ENCODE measurements at regions not wholly inside any gene's neighbourhood (a gene's known extent, or its start where the extent isn't known, plus 50 kb on each side); places are given as distances from the start of the nearest gene placed in this dataset.

DNA sequence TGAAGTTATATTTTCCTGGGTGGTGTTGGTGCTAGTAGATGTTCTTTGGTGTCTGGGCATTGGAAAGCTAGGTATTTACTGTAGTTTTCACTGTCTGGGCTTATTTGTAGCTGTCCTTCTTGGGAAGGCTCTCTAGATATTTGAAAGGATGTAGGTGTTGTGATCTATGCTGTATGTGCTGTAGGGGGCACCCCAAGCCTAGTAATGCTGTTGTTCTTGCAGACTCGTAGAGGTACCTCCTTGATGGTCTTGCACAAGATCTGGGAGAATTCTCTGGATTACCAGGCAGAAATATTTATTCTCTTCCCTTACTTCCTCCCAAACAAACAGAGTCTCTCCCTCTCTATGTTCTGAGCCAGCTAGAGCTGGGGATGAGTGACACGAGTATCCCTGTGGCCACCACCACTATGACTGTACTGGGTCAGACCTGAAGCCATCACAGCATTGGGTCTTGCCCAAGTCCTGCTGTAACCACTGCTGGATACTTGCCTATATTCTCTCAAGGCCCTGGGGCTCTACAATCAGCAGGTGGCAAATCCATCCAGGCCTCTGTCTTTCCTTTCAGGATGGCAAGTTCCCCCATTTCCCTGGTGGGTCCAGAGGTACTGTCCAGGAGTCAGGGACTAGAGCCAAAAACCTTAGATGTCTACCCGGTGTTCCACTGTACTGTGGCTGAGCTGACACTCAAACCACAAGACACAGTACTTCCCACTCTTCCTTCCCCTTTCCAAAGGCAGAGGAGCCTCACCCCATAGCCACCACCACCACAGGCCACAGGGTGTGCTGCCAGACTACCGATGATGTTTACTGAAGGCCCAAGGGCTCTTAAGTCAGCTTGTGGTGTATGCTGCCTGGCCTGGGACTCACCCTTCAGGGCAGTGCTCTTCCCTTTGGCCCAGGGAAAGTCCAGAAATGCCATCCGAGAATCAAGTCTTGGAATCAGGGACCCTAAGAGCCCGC is 195.2 kb upstream of the DPPA4 start:
- DNase-seq, result no peak

DNA sequence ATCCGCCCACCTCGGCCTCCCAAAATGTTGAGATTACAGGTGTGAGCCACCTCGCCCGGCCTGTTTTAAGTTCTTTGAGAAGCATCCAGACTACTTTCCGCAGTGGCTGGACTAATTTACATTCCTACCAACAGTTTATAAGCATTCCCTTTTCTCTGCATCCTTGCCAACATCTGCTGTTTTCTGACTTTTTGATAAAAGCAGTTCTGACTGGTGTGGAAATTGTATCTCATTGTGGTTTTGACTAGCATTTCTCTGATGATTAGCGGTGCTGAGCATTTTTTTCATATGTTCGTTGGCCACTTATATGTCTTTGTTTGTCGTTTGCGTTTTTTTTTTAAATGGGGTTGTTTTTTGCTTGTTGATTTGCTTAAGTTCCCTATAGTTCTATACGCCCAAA is 208.4 kb upstream of the DPPA4 start:
- no peak for DNase-seq

DNA sequence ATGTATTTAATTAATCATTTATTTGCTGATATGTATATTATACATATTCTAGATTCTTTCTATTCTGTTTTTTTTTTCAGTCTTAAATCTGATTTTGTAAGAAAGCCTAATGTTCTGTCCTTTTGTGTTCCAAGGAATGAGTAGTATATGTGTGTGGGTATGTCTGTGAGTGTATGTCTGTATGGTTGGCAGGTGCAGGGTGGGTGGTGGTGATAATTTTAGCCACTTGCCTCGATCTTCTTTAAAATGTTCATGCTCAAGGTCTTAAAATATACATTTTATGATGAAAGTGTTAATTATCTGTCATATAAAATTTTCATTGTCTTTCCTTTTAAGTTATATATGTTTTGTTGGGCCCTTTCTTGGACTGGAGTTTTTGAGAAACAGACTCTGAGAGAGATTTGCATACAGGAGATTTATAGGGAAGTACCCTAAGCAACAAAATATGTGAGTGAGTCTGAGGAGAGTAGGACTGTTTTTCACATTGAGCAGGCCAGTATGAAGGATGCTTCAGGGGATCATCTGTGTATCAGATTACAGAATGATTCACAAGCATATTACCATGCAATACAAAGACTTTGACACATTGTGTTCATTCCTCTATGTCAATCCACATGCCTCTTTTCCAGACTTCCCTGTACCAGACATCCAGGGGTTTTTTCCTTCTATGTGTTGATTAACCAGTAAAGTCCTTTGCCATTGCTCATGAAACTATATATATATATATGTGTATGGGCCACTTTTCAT is 211.0 kb upstream of the DPPA4 start:
- DNase-seq, result no peak

DNA sequence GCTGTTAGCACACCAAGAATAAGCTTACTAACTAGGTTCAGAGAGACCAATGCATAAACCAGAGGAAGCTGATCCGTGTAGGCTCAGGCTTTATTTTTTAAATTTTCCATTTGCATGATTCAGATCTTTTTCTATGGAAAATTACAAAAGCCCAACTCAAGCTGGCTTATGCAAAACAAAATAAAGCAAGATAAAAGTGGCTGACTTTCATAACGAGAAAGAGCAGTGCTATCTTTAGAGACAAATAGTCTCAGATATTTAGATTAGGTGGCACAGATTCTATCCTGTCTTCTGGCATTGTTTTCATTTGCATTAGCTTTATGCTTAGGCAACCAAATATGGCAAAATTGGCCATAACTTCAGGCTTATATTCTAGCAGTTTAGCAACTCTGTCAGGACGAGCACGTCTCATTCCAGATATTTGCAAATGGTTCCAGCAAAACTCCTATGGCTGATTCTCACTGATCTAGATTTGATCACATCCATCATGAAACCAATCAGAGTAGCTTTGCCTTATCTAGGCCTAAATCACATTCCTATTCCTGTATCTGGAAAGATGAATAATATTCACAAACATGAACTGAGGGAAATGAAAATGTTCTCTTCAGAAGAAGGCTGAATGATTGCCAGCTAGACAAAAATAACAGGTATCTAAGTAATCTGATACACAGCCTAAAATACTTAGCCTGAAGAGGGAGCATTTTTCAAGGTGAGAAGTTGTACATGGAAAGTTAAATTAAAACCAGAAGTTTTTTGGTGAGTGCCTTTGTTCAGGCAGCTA is 216.4 kb upstream of the DPPA4 start:
- no peak for DNase-seq

DNA sequence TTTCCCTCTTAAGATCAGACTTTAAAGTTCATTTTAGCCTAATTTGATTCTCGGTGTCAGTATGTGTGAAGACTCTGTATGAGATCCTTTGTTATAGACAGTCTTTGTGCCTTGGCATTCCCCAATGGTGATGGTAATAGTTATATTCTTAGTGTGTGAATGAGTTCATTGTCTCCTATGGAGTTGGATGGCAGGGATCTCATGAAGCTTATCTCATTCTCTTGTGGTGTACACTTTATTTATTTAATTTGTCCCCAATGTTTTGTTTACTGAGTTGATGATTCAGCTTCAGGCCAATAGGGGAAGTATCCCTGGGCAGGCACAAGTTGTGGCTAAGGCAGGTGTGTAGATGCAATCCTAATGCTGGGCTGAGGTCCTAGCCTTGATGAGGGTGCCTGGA is 222.0 kb upstream of the DPPA4 start:
- DNase-seq, result no peak

DNA sequence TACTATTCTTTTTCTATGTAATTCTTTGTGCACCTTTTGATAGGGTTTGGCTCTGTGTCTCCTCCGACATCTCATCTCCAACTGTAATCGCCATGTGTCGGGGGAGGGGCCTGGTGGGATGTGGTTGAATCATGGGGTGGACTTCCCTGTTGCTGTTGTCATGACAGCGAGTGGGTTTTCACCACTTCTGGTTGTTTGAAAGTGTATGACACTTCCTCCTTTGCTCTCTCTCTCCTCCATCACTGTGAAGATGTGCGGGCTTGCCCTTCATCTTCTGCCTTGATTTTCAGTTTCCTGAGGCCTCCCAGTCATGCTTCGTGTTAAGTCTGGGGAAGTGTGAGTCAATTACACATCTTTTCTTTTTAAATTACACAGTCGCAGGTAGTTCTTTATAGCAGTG is 225.8 kb upstream of the DPPA4 start:
- no peak for DNase-seq

DNA sequence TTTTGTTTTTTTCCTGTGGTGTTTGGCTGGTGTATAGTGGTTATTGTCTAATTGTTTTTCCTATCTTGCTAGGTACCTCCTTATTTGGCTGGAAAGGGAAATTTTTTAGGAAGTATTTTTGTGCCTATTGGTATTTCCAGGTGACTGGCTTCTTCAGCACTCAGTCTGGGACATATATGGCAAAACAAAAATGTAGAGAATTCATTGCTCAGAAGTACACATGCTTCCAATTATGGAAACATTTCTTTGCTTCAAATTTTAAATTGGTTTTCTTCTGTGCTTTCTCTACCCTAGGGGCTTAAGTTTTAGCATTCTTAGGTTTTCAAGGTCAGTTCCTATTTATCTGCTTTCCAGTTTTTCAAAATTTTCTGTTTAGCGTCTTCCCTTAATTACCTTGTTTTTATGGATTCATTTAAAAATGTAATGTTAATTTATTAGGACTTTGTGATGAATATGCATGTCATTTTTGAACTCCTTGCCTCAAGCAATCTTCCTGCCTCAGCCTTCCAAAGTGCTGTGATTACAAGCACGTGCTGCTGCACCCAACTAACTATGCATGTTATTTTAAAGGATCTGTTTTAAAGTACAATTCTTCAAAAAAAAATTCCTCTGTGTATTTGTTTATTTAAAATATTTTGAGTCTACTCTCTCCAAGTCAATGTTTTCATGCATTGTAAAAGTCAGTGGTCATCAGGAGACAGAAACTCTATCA is 231.9 kb upstream of the DPPA4 start:
- no peak for DNase-seq

DNA sequence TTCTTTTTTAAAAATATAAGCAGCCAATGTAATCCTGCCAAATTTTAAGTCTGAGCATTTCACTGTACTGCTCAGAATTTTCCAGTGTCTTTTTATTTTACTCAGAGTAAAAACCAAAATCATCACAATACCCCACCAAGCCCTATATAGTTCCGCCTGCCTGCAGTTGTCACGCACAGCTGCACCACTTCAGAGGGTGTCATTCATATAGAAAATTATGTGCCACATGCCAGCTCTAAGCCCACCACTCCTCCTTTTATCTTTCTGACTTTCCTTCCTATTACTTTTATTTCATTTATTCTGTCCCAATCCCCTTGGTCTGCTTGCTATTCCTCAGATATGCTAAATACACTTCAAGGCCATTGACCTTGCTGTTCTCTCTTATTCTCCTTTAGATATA is 233.1 kb upstream of the DPPA4 start:
- no peak for DNase-seq

DNA sequence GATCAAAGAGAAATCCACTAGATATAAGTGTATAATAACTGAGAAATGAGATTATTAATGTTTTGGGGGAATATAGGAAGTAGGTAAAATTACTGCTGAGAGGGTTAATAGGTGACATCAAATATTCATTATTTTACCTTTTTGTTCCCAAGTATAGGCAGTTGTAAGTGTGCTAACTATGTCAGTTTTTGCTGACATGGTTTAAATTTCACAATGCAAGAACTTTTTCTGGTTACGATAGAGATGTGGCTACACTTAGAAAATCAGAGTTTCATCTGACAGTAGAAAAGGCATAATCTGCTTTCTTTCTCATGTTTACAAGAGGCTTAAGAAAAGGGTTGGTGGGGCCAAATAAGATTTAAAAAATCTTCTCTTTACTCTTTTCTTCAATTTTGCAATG is 235.0 kb upstream of the DPPA4 start:
- DNase-seq, result no peak

DNA sequence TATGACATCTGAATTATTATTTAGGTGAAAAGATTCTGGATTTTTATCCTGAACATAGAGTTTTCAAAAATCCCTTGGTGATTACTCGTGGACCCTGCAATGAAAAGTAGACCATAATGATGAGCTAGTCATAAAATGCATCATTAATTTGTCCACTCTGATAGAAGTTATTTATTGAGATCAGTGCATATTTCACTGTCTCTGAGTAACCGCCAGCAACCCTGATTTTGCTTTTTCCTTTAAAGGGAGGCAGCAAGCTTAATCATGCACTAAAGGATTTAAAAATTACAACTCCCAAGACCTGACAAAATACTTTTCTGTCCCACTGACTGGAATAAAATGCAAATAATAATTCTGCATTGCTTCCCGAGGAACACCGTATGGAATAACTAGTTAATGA is 259.6 kb upstream of the DPPA4 start:
- DNase-seq, result no peak

DNA sequence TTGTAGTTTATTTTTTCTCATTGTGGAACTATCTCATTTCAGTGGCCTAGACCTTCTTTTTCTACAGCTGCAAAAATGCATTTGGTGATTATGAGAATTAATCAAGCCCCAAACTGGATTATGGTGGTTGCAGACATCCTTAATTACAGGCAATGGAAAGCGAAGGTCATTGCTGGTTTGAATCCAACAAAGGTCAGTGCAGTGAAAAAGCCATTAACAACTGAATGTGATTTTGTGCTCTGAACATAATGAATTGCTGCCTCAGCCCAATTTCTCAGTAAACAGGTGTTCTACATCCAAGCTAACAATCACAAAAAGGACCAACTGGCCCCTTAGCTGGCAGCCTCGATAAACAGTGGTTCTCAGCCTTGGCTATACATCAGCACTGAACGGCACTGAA is 260.1 kb upstream of the DPPA4 start:
- no peak for DNase-seq

DNA sequence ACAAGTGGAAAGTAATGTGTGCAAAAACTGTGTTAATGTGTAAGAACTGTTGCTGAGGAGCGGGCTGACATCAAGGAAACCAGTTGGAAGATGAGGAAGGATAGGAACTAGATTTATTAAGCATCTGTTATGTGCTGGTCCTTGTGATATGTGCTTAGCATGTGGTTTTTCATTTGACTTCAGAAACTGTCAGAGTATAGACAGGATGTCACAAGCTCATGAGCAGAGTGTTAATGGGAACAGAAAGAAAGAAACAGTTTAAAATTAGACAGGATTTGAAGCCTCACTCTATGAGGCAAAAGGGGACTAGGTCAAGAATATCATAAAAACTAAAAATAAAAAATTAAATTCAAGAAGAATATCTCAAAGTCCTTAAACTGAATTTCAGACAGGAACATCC is 270.6 kb upstream of the DPPA4 start:
- no peak for DNase-seq

DNA sequence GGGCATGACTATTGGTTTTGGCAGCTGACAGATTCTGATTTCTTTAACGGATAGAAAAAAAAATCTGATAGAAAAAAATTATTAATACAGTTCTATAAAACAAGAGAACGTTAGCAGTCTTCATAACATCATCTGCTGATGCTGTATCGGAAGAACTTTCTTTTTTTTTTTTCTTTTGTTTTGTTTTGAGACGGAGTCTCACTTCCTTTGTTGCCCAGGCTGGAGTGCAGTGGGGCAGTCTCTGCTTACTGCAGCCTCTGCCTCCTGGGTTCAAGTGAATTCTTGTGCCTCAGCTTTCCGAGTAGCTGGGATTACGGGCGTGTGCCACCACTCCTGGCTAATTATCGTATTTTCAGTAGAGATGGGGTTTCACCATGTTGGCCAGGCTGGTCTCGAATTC is 271.2 kb upstream of the DPPA4 start:
- DNase-seq, result no peak

DNA sequence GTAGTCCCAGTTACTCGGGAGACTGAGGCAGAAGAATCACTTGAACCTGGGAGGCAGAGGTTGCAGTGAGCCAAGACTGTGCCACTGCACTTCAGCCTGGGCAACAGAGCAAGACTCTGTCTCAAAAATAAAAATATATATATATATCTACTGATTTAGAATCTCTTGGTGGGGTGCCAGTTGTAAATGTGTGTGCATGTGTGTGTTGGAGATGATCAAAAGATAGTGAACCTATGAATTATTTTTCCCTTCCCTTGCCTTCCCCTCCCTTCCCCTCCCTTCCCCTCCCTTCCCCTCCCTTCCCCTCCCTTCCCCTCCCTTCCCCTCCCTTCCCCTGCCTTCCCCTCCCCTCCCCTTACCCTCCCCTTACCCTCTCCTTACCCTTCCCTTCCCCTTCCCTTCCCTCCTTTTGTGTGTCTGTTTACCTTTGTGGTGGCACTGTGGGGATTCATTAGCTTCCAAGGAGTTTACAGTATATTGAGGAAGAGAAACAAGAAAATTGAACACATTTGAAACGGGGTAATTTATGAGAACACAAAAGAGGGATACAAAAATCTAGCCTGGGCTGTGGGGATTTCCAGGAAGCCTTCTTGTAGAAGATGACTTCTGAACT is 281.5 kb upstream of the DPPA4 start:
- DNase-seq, result no peak

DNA sequence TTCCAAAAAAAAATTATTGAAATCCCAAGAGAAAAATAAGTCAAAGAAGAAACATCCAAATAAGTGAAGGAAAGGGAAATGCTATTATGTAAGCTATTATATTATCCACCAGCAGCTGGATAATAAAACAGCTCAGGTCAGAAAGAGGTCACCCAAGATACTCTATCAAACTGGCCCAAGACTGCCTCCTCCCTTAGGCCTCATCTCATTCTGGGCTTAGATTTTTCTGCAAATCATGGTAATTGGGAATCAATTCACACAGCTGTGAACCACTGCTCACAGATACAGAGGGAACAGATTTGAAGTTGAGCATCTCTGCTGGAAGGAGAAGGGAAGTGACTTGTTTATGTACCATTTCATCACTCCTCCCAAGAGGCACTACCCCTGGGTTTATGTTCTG is 294.6 kb upstream of the DPPA4 start:
- no peak for DNase-seq

DNA sequence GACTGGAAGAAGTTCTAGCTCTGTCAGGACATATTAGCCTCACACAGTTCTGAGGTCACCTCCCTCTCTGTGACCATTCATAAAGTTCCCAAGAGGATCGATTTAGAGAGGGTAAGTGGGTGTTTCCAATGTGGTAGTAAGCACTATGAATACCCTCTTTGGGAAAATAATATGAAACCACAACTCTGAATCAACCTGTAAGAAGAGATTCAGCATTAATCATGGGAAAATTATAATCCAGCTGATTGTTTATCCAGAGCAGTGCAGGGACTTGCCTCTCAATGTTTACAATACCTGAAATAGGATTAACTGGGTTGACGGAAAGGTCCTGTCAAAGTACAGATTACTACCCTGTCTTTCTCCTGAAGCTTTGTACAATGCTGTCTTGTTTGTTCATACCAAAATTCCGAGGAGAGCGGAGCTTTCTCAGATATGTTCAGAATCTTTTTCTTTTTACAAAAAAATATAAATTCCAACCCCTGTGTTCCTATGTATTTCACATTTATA is 302.9 kb upstream of the DPPA4 start:
- no peak for DNase-seq

DNA sequence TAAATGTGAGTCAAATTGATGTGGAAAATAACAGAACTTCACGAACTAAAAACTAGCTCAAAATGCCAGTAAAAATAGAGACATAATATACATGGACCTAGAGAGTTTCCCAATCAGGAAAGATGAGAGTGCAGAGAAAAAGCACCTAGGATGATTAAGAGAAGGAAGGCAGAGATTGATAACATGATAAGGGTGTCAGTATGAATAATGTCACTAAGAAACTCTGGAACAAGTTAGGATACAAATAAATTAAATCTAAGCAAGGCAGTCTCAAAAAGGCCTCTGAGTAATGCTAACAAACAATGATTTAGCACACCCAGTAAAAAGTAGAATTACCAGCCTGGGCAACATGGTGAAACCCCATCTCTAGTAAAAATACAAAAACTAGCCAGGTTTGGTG is 304.7 kb upstream of the DPPA4 start:
- DNase-seq, result no peak

DNA sequence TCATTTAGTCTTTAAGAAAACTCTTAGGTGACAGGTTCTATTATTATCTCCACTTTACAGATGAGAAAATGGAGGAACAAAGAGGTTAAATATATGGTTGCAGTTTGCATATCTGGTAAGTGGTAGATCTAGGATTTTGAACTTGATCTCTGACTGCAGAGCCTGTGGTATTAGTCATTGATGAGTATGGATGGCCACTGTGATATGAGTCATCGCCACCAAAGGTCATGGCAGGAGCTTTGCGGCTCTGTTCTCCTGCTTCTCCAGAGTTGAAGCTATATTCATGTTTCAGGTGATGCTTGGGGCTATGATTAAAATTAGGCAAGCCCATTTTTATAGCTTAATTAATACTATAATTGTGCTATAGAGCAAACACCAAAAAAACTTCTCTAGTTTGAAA is 306.2 kb upstream of the DPPA4 start:
- DNase-seq, result no peak

DNA sequence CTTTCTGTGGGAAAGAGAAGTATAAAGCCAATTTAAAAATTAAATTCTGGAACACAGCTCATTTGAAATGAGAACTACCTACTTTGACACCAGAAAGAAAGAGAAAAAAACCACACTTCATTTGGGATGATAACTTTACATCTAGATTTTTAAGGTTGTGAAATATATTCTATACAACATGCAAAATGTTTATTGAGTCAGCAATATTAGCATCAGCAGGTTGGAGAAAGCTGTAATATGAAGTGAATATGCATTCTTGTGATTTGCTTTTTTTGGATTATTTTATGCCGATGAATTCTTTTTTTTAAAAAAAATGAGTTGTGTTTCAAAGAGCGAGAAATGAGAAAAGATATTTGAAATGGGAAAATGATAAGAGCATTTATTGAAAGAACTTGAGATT is 307.0 kb upstream of the DPPA4 start:
- DNase-seq, result no peak

DNA sequence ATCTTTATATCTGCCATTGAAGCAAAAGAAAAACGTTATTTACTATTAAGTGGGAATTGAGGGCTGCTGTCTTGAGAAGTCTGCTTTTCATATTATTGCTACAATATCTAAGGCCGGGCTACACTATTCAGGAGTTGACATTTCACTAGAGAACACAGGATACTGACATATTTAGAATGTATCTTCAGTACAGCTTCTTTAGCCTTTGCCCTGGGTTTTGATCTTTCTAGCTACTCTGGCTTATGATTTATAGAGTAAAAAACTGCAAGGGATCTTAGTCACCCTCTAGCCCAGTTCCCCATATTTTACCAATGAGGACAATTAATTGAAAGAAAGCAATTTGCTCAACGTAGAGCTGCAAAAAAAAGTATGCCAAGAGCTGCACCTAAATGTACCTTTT is 307.4 kb upstream of the DPPA4 start:
- DNase-seq, result no peak

DNA sequence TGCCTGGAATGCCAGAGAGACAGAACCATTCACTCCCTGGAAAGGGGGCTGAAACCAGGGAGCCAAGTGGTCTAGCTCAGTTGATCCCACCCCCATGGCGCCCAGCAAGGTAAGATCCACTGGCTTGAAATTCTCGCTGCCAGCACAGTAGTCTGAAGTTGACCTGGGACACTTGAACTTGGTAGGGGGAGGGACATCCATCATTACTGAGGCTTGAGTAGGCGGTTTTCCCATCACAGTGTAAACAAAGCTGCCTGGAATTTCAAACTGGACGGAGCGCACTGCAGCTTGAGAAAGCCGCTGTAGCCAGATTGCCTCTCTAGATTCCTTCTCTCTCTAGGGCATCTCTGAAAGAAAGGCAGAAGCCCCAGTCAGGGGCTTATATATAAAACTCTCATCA is 310.7 kb upstream of the DPPA4 start:
- no peak for DNase-seq

DNA sequence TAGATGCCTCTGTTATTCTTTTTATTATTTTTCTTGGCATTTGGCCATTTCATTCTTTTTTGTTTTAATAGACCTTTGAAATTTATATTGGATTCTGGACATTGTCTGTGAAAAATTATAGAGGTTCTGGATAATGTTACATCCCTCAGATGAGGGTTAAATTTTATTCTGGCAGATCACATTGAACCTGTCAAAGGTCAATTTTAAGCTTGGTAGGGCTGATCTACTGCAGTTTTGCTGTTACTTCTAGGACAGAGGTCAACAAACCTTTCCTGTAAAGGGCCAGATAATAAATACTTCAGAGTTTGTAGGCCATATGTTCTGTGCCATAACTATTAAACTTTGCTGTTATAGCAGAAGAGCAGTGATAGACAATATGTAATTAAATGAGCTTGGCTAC is 318.9 kb upstream of the DPPA4 start:
- no peak for DNase-seq
